ENCODE measurements at regions not wholly inside any gene's neighbourhood (a gene's known extent, or its start where the extent isn't known, plus 50 kb on each side); places are given as distances from the start of the nearest gene placed in this dataset.

- no peaks in the 10 kb centered on the region for H3K9me3 Mint-ChIP-seq
- H3K27me3 Mint-ChIP-seq (ENCODE audit: low read depth): peaks cover 5% of the 10 kb centered on the region
- CTCF ChIA-PET: no interaction called here
- H3K4me3 Mint-ChIP-seq: no peak overlapping the region
- no peaks in the 10 kb centered on the region for H3K36me3 Mint-ChIP-seq (ENCODE audit: low read depth)
- DNase-seq: no peak
- intact Hi-C loops (cut with micrococcal nuclease): no loop called here
- no peaks in the 10 kb centered on the region for H3K4me1 Mint-ChIP-seq (ENCODE audit: low read depth)
- H3K27ac Mint-ChIP-seq: no peak overlapping the region
These were observed 123.9 kb upstream of the ADAMTSL1 start for GRCh38 chr9:18350036-18350435.

- CTCF ChIA-PET: no interaction called here
- H3K4me1 Mint-ChIP-seq (ENCODE audit: low read depth): no peaks in the 10 kb centered on the region
- no peak overlapping the region for H3K4me3 Mint-ChIP-seq
- peaks cover 5% of the 10 kb centered on the region for H3K27me3 Mint-ChIP-seq (ENCODE audit: low read depth)
- no peak for DNase-seq
- no peaks in the 10 kb centered on the region for H3K9me3 Mint-ChIP-seq
- H3K27ac Mint-ChIP-seq: no peak overlapping the region
- intact Hi-C loops (cut with micrococcal nuclease): no loop called here
- no peaks in the 10 kb centered on the region for H3K36me3 Mint-ChIP-seq (ENCODE audit: low read depth)
These were observed 122.9 kb upstream of the ADAMTSL1 start for GRCh38 chr9:18350995-18351595.

- Mint-ChIP-seq H3K27me3 (ENCODE audit: low read depth) (peaks cover 5% of the 10 kb centered on the region), H3K27ac (no peak overlapping the region), H3K9me3 (no peaks in the 10 kb centered on the region), H3K36me3 (ENCODE audit: low read depth) (no peaks in the 10 kb centered on the region), H3K4me1 (ENCODE audit: low read depth) (no peaks in the 10 kb centered on the region), H3K4me3 (no peak overlapping the region)
- CTCF ChIA-PET: no interaction called here
- intact Hi-C loops (cut with micrococcal nuclease): no loop called here
- DNase-seq: no peak
These were observed 121.2 kb upstream of the ADAMTSL1 start for GRCh38 chr9:18352711-18353110.

GRCh38 chr9:18353473-18353872 is 120.5 kb upstream of the ADAMTSL1 start:
- Mint-ChIP-seq H3K27ac (no peak overlapping the region), H3K36me3 (ENCODE audit: low read depth) (no peaks in the 10 kb centered on the region), H3K4me1 (ENCODE audit: low read depth) (no peaks in the 10 kb centered on the region), H3K9me3 (no peaks in the 10 kb centered on the region), H3K27me3 (ENCODE audit: low read depth) (peaks cover 5% of the 10 kb centered on the region), H3K4me3 (no peak overlapping the region)
- intact Hi-C loops (cut with micrococcal nuclease): no loop called here
- no peak for DNase-seq
- CTCF ChIA-PET: no interaction called here

- Mint-ChIP-seq H3K9me3 (no peaks in the 10 kb centered on the region), H3K4me3 (no peak overlapping the region), H3K4me1 (ENCODE audit: low read depth) (no peaks in the 10 kb centered on the region), H3K27ac (no peak overlapping the region), H3K36me3 (ENCODE audit: low read depth) (no peaks in the 10 kb centered on the region), H3K27me3 (ENCODE audit: low read depth) (peaks cover 2% of the 10 kb centered on the region)
- CTCF ChIA-PET: no interaction called here
- DNase-seq: no peak
- intact Hi-C loops (cut with micrococcal nuclease): no loop called here
These were observed 116.6 kb upstream of the ADAMTSL1 start for GRCh38 chr9:18357321-18357720.

GRCh38 chr9:18358325-18358724 is 115.6 kb upstream of the ADAMTSL1 start:
- Mint-ChIP-seq H3K4me3 (no peak overlapping the region), H3K27ac (no peak overlapping the region), H3K4me1 (ENCODE audit: low read depth) (no peaks in the 10 kb centered on the region), H3K36me3 (ENCODE audit: low read depth) (no peaks in the 10 kb centered on the region), H3K27me3 (ENCODE audit: low read depth) (peaks cover 2% of the 10 kb centered on the region), H3K9me3 (no peaks in the 10 kb centered on the region)
- intact Hi-C loops (cut with micrococcal nuclease): no loop called here
- DNase-seq: no peak
- CTCF ChIA-PET: no interaction called here

- no peak overlapping the region for H3K27ac Mint-ChIP-seq
- CTCF ChIA-PET: no interaction called here
- no peaks in the 10 kb centered on the region for H3K9me3 Mint-ChIP-seq
- H3K4me3 Mint-ChIP-seq: no peak overlapping the region
- no peaks in the 10 kb centered on the region for H3K36me3 Mint-ChIP-seq (ENCODE audit: low read depth)
- H3K4me1 Mint-ChIP-seq (ENCODE audit: low read depth): no peaks in the 10 kb centered on the region
- DNase-seq: no peak
- intact Hi-C loops (cut with micrococcal nuclease): no loop called here
- H3K27me3 Mint-ChIP-seq (ENCODE audit: low read depth): peaks cover under 1% of the 10 kb centered on the region
These were observed 114.6 kb upstream of the ADAMTSL1 start for GRCh38 chr9:18359335-18359734.

GRCh38 chr9:18360005-18360404 is 113.9 kb upstream of the ADAMTSL1 start:
- DNase-seq: no peak
- Mint-ChIP-seq H3K4me1 (ENCODE audit: low read depth) (no peaks in the 10 kb centered on the region), H3K27ac (no peak overlapping the region), H3K36me3 (ENCODE audit: low read depth) (no peaks in the 10 kb centered on the region), H3K27me3 (ENCODE audit: low read depth) (no peaks in the 10 kb centered on the region), H3K9me3 (no peaks in the 10 kb centered on the region), H3K4me3 (no peak overlapping the region)
- intact Hi-C loops (cut with micrococcal nuclease): no loop called here
- CTCF ChIA-PET: no interaction called here

GRCh38 chr9:18361646-18362045 is 112.3 kb upstream of the ADAMTSL1 start:
- Mint-ChIP-seq H3K36me3 (ENCODE audit: low read depth) (no peaks in the 10 kb centered on the region), H3K27me3 (ENCODE audit: low read depth) (no peaks in the 10 kb centered on the region), H3K4me3 (no peak overlapping the region), H3K4me1 (ENCODE audit: low read depth) (no peaks in the 10 kb centered on the region), H3K9me3 (no peaks in the 10 kb centered on the region), H3K27ac (no peak overlapping the region)
- intact Hi-C loops (cut with micrococcal nuclease): no loop called here
- DNase-seq: no peak
- CTCF ChIA-PET: no interaction called here

- Mint-ChIP-seq H3K27ac (no peak overlapping the region), H3K9me3 (no peaks in the 10 kb centered on the region), H3K4me3 (no peak overlapping the region), H3K27me3 (ENCODE audit: low read depth) (no peaks in the 10 kb centered on the region), H3K36me3 (ENCODE audit: low read depth) (no peaks in the 10 kb centered on the region), H3K4me1 (ENCODE audit: low read depth) (no peaks in the 10 kb centered on the region)
- intact Hi-C loops (cut with micrococcal nuclease): no loop called here
- CTCF ChIA-PET: no interaction called here
- no peak for DNase-seq
These were observed 111.8 kb upstream of the ADAMTSL1 start for GRCh38 chr9:18362166-18362565.

GRCh38 chr9:18362901-18363685 is 110.9 kb upstream of the ADAMTSL1 start:
- CTCF ChIA-PET: no interaction called here
- Mint-ChIP-seq H3K36me3 (ENCODE audit: low read depth) (no peaks in the 10 kb centered on the region), H3K27me3 (ENCODE audit: low read depth) (no peaks in the 10 kb centered on the region), H3K4me3 (no peak overlapping the region), H3K4me1 (ENCODE audit: low read depth) (no peaks in the 10 kb centered on the region), H3K9me3 (no peaks in the 10 kb centered on the region), H3K27ac (no peak overlapping the region)
- intact Hi-C loops (cut with micrococcal nuclease): no loop called here
- DNase-seq: no peak

GRCh38 chr9:18365651-18366050 is 108.3 kb upstream of the ADAMTSL1 start:
- H3K4me3 Mint-ChIP-seq: no peak overlapping the region
- CTCF ChIA-PET: no interaction called here
- no peak for DNase-seq
- no peaks in the 10 kb centered on the region for H3K27me3 Mint-ChIP-seq (ENCODE audit: low read depth)
- H3K36me3 Mint-ChIP-seq (ENCODE audit: low read depth): no peaks in the 10 kb centered on the region
- intact Hi-C loops (cut with micrococcal nuclease): no loop called here
- H3K4me1 Mint-ChIP-seq (ENCODE audit: low read depth): no peaks in the 10 kb centered on the region
- no peak overlapping the region for H3K27ac Mint-ChIP-seq
- H3K9me3 Mint-ChIP-seq: no peaks in the 10 kb centered on the region

- Mint-ChIP-seq H3K9me3 (no peaks in the 10 kb centered on the region), H3K4me1 (ENCODE audit: low read depth) (no peaks in the 10 kb centered on the region), H3K36me3 (ENCODE audit: low read depth) (no peaks in the 10 kb centered on the region), H3K4me3 (no peak overlapping the region), H3K27me3 (ENCODE audit: low read depth) (no peaks in the 10 kb centered on the region), H3K27ac (no peak overlapping the region)
- intact Hi-C loops (cut with micrococcal nuclease): no loop called here
- DNase-seq: no peak
- CTCF ChIA-PET: no interaction called here
These were observed 107.8 kb upstream of the ADAMTSL1 start for GRCh38 chr9:18366184-18366583.

Data from activated naive CD4-positive, alpha-beta T cell treated with anti-CD3 and anti-CD28 coated beads for 36 hours (primary cell).